PFSK-1 (cell line): ENCODE measurements at regions not wholly inside any gene's neighbourhood (a gene's known extent, or its start where the extent isn't known, plus 50 kb on each side); places are given as distances from the start of the nearest gene placed in this dataset.

Source experiments
- POLR2AphosphoS5 ChIP-seq: IDR thresholded peaks from 2 replicates; pipeline ENCODE4 v1.6.1; 2012; ENCODE audit warnings: low read depth, mild to moderate bottlenecking, control low read depth, low read length, moderate library complexity
- REST ChIP-seq, 2 experiments: IDR thresholded peaks; 2 replicates each; pipeline versions ENCODE4 v1.6.1 to v1.8.0; 2011 to 2012; ENCODE audit warnings: low read depth in 2 of 2, low read length in 2 of 2, control low read depth in 1 of 2, inconsistent platforms in 1 of 2, mild to moderate bottlenecking in 1 of 2, moderate library complexity in 1 of 2; ENCODE audit not compliant: insufficient read depth in 1 of 2
- TAF1 ChIP-seq: IDR thresholded peaks from 2 replicates; pipeline ENCODE4 v1.6.1; 2012; ENCODE audit warnings: low read length, control low read depth, borderline replicate concordance; ENCODE audit not compliant: insufficient read depth

DNA sequence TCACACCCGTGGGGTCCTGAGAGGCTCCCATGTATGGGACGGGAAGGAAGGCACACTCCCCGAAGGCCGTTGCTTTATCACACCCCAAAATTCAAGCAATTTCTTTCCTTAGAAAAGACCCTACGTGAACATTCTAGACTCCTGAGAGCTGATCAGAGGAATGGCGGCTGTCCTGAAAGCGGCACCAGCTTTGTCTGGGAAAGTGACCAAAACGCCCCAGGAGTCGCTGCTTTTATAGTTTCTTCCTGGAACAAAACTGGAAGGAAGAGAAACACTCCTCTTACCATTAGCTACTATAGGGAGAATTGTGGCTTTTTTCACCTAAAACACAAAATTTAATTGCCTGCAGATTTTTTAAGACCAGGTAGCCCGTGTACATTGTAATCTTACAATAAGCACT, 261.8 kb upstream of the RNF32 start:
- TF ChIP-seq REST (IDR thresholded peaks at IDR 0.05; ENCODE audit: insufficient read depth in 1 of 2, low read depth in 2 of 2, low read length in 2 of 2), result no peak
- no peak for TF ChIP-seq TAF1
- TF ChIP-seq POLR2AphosphoS5, result no peak
